PC-9 (cell line): ENCODE measurements at regions not wholly inside any gene's neighbourhood (a gene's known extent, or its start where the extent isn't known, plus 50 kb on each side); places are given as distances from the start of the nearest gene placed in this dataset.

Experiments
- BruUV-seq: library from RNA; stranded (reverse); fragments of 400-500 nt; replicated peaks from 2 replicates; lab custom pipeline; 2021; lab: Mats Ljungman, UMichigan
- CTCF ChIA-PET: fragments of 300-600 bp; sonication (Branson Sonifier 250); formaldehyde crosslinking; loops from one replicate; lab custom pipeline; 2022; ENCODE audit warnings: antibody characterized with exemption; lab: Charles Lee
- POLR2A ChIA-PET: fragments of 300-600 bp; sonication (Branson Sonifier 250); formaldehyde crosslinking; loops from one replicate; lab custom pipeline; 2022; ENCODE audit warnings: antibody characterized with exemption; ENCODE audit not compliant: unreplicated experiment; lab: Charles Lee
- DNase-seq, 2 experiments: peaks; one replicate each; pipeline versions ENCODE4 v3.0.0 to v3.0.0-alpha.2; 2015 to 2022; ENCODE audit warnings: mixed read lengths in 1 of 2
- H2AFZ ChIP-seq: fragments of 200-600 bp; sonication (generic); 2 replicates; pipeline ENCODE4 v1.8.1; 2017; ENCODE audit warnings: antibody characterized with exemption
- H3F3A ChIP-seq: fragments of 200-600 bp; sonication (generic); 2 replicates; pipeline ENCODE4 v1.8.1; 2017; ENCODE audit warnings: antibody characterized with exemption, mild to moderate bottlenecking, low read depth; ENCODE audit not compliant: insufficient read depth
- H3K27ac ChIP-seq: fragments of 200-600 bp; sonication (generic); 2 replicates; pipeline ENCODE4 v1.6.1; 2016; ENCODE audit warnings: mixed run types
- H3K27me3 ChIP-seq: fragments of 200-600 bp; sonication (generic); 2 replicates; pipeline ENCODE4 v1.6.1; 2016; ENCODE audit warnings: low read depth, mixed run types; ENCODE audit not compliant: insufficient read depth
- H3K36me3 ChIP-seq: fragments of 200-600 bp; sonication (generic); 2 replicates; pipeline ENCODE4 v1.6.1; 2016; ENCODE audit warnings: low read depth, mixed run types
- H3K4me1 ChIP-seq: fragments of 200-600 bp; sonication (generic); replicated peaks from 2 replicates; pipeline ENCODE4 v1.6.1; 2016; ENCODE audit warnings: mixed run types; ENCODE audit not compliant: insufficient read depth
- H3K4me2 ChIP-seq: fragments of 200-600 bp; sonication (generic); 2 replicates; pipeline ENCODE4 v1.6.1; 2017; ENCODE audit warnings: mixed run types
- H3K4me3 ChIP-seq: fragments of 200-600 bp; sonication (generic); 2 replicates; pipeline ENCODE4 v1.6.1; 2016; ENCODE audit warnings: mixed run types
- H3K79me2 ChIP-seq: fragments of 200-600 bp; sonication (generic); 2 replicates; pipeline ENCODE4 v1.6.1; 2017; ENCODE audit warnings: low read depth, mixed run types
- H3K9me2 ChIP-seq: fragments of 200-600 bp; sonication (generic); 2 replicates; pipeline ENCODE4 v1.8.1; 2017; ENCODE audit warnings: mild to moderate bottlenecking; ENCODE audit not compliant: insufficient read depth
- H3K9me3 ChIP-seq: fragments of 200-600 bp; sonication (generic); 2 replicates; pipeline ENCODE4 v1.8.1; 2016; ENCODE audit warnings: low read depth; ENCODE audit not compliant: insufficient read depth
- H4K20me1 ChIP-seq: fragments of 200-600 bp; sonication (generic); 2 replicates; pipeline ENCODE4 v1.8.1; 2017; ENCODE audit not compliant: insufficient read depth
- CTCF ChIP-seq: fragments of 200-600 bp; sonication (generic); conservative IDR thresholded peaks from 2 replicates; pipeline ENCODE4 v1.6.1; 2017; ENCODE audit warnings: mixed run types, antibody characterized with exemption, mild to moderate bottlenecking, moderate library complexity
- EZH2 ChIP-seq: fragments of 200-600 bp; sonication (generic); IDR thresholded peaks from 2 replicates; pipeline ENCODE4 v1.8.0; 2017; ENCODE audit warnings: antibody characterized with exemption, low read depth
- intact Hi-C: fragments of 100-400 bp; cut with micrococcal nuclease; formaldehyde crosslinking; loops from one replicate; pipeline ENCODE4 v1.10.0; 2022; ENCODE audit not compliant: unreplicated experiment

GRCh38 chr21:16568244-16568643 is 838.5 kb downstream of the USP25 start:
- CTCF ChIA-PET = no interaction called here
- no TSS peak for BruUV-seq
- no peak overlapping the region for H2AFZ ChIP-seq
- H3K9me2 ChIP-seq = no peaks in the 10 kb centered on the region
- peak overlapping the region; percentile 46 for H3K4me2 ChIP-seq
- H3K27me3 ChIP-seq = no peaks in the 10 kb centered on the region
- H3K27ac ChIP-seq = 0 out of 2 replicates have a peak overlapping the region, but pooled peaks have one; percentile 16
- POLR2A ChIA-PET = no interaction called here
- peaks cover 8% of the 10 kb centered on the region for H3F3A ChIP-seq
- H3K4me3 ChIP-seq = no peak overlapping the region
- no peaks in the 10 kb centered on the region for H3K9me3 ChIP-seq
- TF ChIP-seq CTCF = no peak
- TF ChIP-seq EZH2 = no peak
- no peaks in the 10 kb centered on the region for H3K79me2 ChIP-seq
- no peak for DNase-seq
- no peaks in the 10 kb centered on the region for H4K20me1 ChIP-seq
- no peaks in the 10 kb centered on the region for H3K36me3 ChIP-seq
- intact Hi-C loops = loop anchor here (10.0 kb wide), 1 partner anchor 217 kb away; no protein-coding TSS in a partner anchor
- peaks cover 25% of the 10 kb centered on the region for H3K4me1 ChIP-seq

- H3K4me3 ChIP-seq = no peak overlapping the region
- H3K79me2 ChIP-seq = no peaks in the 10 kb centered on the region
- H3K36me3 ChIP-seq = no peaks in the 10 kb centered on the region
- intact Hi-C loops = loop anchor here (10.0 kb wide), 1 partner anchor 216 kb away; no protein-coding TSS in a partner anchor
- H4K20me1 ChIP-seq = no peaks in the 10 kb centered on the region
- H3K9me3 ChIP-seq = no peaks in the 10 kb centered on the region
- no TSS peak for BruUV-seq
- peak in 1 of 2 experiments; percentile 38 for DNase-seq
- H3K27ac ChIP-seq = 0 out of 2 replicates have a peak overlapping the region, but pooled peaks have one; percentile 16
- no peaks in the 10 kb centered on the region for H3K27me3 ChIP-seq
- TF ChIP-seq EZH2 (no peak), CTCF (no peak)
- peaks cover 4% of the 10 kb centered on the region; the same call in 1 of the 2 replicates for H3F3A ChIP-seq
- H2AFZ ChIP-seq = no peak overlapping the region
- peaks cover 20% of the 10 kb centered on the region for H3K4me1 ChIP-seq
- ChIA-PET POLR2A (no interaction called here), CTCF (interaction anchor here (0.6 kb wide), 2 partner anchors 21 to 692 kb away, joined by 3 to 7 read pairs; no protein-coding TSS in a partner anchor)
- peak overlapping the region; percentile 46 for H3K4me2 ChIP-seq
- H3K9me2 ChIP-seq = no peaks in the 10 kb centered on the region
Observed at GRCh38 chr21:16568661-16569060, 838.9 kb downstream of the USP25 start.

GRCh38 chr21:16569679-16570078 is 839.9 kb downstream of the USP25 start:
- intact Hi-C loops = loop anchor here (2.0 to 10.0 kb wide), 2 partner anchors 17 to 215 kb away; no protein-coding TSS in a partner anchor
- CTCF ChIA-PET = no interaction called here

More at GRCh38 chr21:16569679-16570078, 839.9 kb downstream of the USP25 start:
- Histone ChIP-seq H3K4me1 (peaks cover 14% of the 10 kb centered on the region), H3K4me2 (no peak overlapping the region), H3K36me3 (no peaks in the 10 kb centered on the region), H3K4me3 (no peak overlapping the region), H3K79me2 (no peaks in the 10 kb centered on the region), H3F3A (no peaks in the 10 kb centered on the region), H3K9me2 (no peaks in the 10 kb centered on the region), H3K27me3 (no peaks in the 10 kb centered on the region), H3K9me3 (no peaks in the 10 kb centered on the region), H3K27ac (no peak overlapping the region), H4K20me1 (no peaks in the 10 kb centered on the region), H2AFZ (no peak overlapping the region)
- no peak for DNase-seq
- TF ChIP-seq EZH2 (no peak), CTCF (no peak)
- no TSS peak for BruUV-seq
- POLR2A ChIA-PET = no interaction called here
